Lung (tissue), 11 donors: ENCODE measurements at regions not wholly inside any gene's neighbourhood (a gene's known extent, or its start where the extent isn't known, plus 50 kb on each side); places are given as distances from the start of the nearest gene placed in this dataset.
"Not testable (repeated sequence)": the region's sequence is repeated elsewhere in the genome, so short reads cannot be mapped to it uniquely, and the experiment has no call there.

Experiments used
- ATAC-seq: fragments of 200-7000 bp; cut with Tn5 transposase; one replicate; pipeline ENCODE4 v1.9.1; 2020; ENCODE audit warnings: moderate number of reproducible peaks; ENCODE audit not compliant: insufficient read depth, low FRiP score
- DNase-seq, 3 donors: peaks; one replicate each; pipeline ENCODE4 v3.0.0-alpha.2; 2013 to 2017
- H3K27ac ChIP-seq, 2 donors: one replicate each; pipeline ENCODE4 v1.5.1; 2013; ENCODE audit warnings: mild to moderate bottlenecking in 2 of 2, moderate library complexity in 2 of 2, control low read depth in 1 of 2, inconsistent platforms in 1 of 2, low read depth in 1 of 2, low read length in 1 of 2
- H3K27me3 ChIP-seq, 3 donors: one replicate each; pipeline ENCODE4 v1.5.1; 2013; ENCODE audit warnings: low read length in 2 of 3; ENCODE audit not compliant: control insufficient read depth in 3 of 3, insufficient read depth in 3 of 3
- H3K36me3 ChIP-seq, 4 donors: one replicate each; pipeline ENCODE4 v1.5.1; 2013; ENCODE audit warnings: low read length in 4 of 4, mild to moderate bottlenecking in 1 of 4, moderate library complexity in 1 of 4; ENCODE audit not compliant: control insufficient read depth in 4 of 4, insufficient read depth in 4 of 4
- H3K4me1 ChIP-seq, 5 donors: one replicate each; pipeline ENCODE4 v1.5.1; 2013; ENCODE audit warnings: low read length in 5 of 5, mild to moderate bottlenecking in 2 of 5, moderate library complexity in 1 of 5; ENCODE audit not compliant: control insufficient read depth in 5 of 5, insufficient read depth in 5 of 5
- H3K4me3 ChIP-seq: one replicate; pipeline ENCODE4 v1.5.1; 2013; ENCODE audit warnings: mild to moderate bottlenecking, control low read depth, moderate library complexity
- H3K9ac ChIP-seq, 2 donors: one replicate each; pipeline ENCODE4 v1.5.1; 2013; ENCODE audit warnings: low read length in 2 of 2, control low read depth in 1 of 2; ENCODE audit not compliant: insufficient read depth in 1 of 2
- H3K9me3 ChIP-seq, 4 donors: one replicate each; pipeline ENCODE4 v1.5.1; 2013; ENCODE audit warnings: low read length in 3 of 4, mild to moderate bottlenecking in 1 of 4, moderate library complexity in 1 of 4; ENCODE audit not compliant: control insufficient read depth in 4 of 4, insufficient read depth in 3 of 4
- CTCF ChIP-seq: IDR thresholded peaks from 2 replicates; pipeline ENCODE4 v1.5.1; 2012; ENCODE audit warnings: mild to moderate bottlenecking; ENCODE audit errors: control extremely low read depth, extremely low read depth
- WGBS, 2 donors: extraction: QIAGEN DNeasy Blood & Tissue Kit; methylation state at CpG; one replicate each; pipeline ENCODE4 v1.1.7; 2013; 5-methylcytosine and 5-hydroxymethylcytosine counted together
- donor health status: control.
- donor health status: control.
- donor health status: Bipolar disorder and iron deficiency.
- donor health status: healthy.
- donor health status: DM: yes; HTN: yes; CAD: no.

- no peak overlapping the region for H3K9ac ChIP-seq
- no peaks in the 10 kb centered on the region for H3K36me3 ChIP-seq
- no peak overlapping the region for H3K27ac ChIP-seq
- 82 to 89% methylated on average over 5 of the region's 5 CpGs for WGBS, 2 donors
- ATAC-seq (no peak), DNase-seq (no peak)
- TF ChIP-seq CTCF, result no peak
- no peaks in the 10 kb centered on the region for H3K27me3 ChIP-seq
- H3K9me3 ChIP-seq, result peaks cover 0 to 5% (median 0%) of the 10 kb centered on the region in 4 donors
- H3K4me1 ChIP-seq, result no peaks in the 10 kb centered on the region
- H3K4me3 ChIP-seq, result no peak overlapping the region
Measured at GRCh38 chr9:71607461-71607881, 160.8 kb downstream of the CEMIP2 start.

- Histone ChIP-seq H3K9ac (no peak overlapping the region), H3K27me3 (no peaks in the 10 kb centered on the region), H3K4me3 (no peak overlapping the region), H3K9me3 (no peaks in the 10 kb centered on the region), H3K27ac (no peak overlapping the region), H3K4me1 (no peaks in the 10 kb centered on the region), H3K36me3 (no peaks in the 10 kb centered on the region)
- peak; percentile 81 to 85 (median 84) for DNase-seq
- WGBS, 2 donors, result 60 to 67% methylated on average over 5 of the region's 5 CpGs
- peak; percentile 77 for TF ChIP-seq CTCF
- peak; percentile 87 for ATAC-seq
Measured at GRCh38 chr9:71604197-71605063, 163.9 kb downstream of the CEMIP2 start.

- Histone ChIP-seq H3K27ac (no peak overlapping the region), H3K27me3 (no peaks in the 10 kb centered on the region), H3K9me3 (peaks cover 0 to 3% (median 0%) of the 10 kb centered on the region in 4 donors), H3K4me3 (no peak overlapping the region), H3K36me3 (no peaks in the 10 kb centered on the region), H3K9ac (no peak overlapping the region), H3K4me1 (no peaks in the 10 kb centered on the region)
- ATAC-seq (no peak), DNase-seq (no peak)
- no peak for TF ChIP-seq CTCF
Measured at GRCh38 chr9:71602652-71603051, 165.7 kb downstream of the CEMIP2 start.

- 83 to 88% methylated on average over 12 of the region's 12 CpGs for WGBS, 2 donors
- ATAC-seq, H3K27ac ChIP-seq, H3K4me1 ChIP-seq, H3K27me3 ChIP-seq, H3K9me3 ChIP-seq, DNase-seq, H3K9ac ChIP-seq, H3K36me3 ChIP-seq, H3K4me3 ChIP-seq: not testable (repeated sequence)
Measured at GRCh38 chr9:71595762-71596161, 172.6 kb downstream of the CEMIP2 start.
